Hematopoietic multipotent progenitor cell treated with erythropoietin and hydrocortisone succinate and interleukin-3 and kit ligand, for 8 days (in vitro differentiated cells): ENCODE measurements at regions not wholly inside any gene's neighbourhood (a gene's known extent, or its start where the extent isn't known, plus 50 kb on each side); places are given as distances from the start of the nearest gene placed in this dataset.
"Not testable (repeated sequence)": the region's sequence is repeated elsewhere in the genome, so short reads cannot be mapped to it uniquely, and the experiment has no call there.

ENCODE experiments used
- DNase-seq: peaks from one replicate; pipeline ENCODE4 v3.0.0-alpha.2; 2015

- no peak for DNase-seq
Measured at GRCh38 chr5:138702166-138703077, 50.8 kb upstream of the CTNNA1 start.

- no peak for DNase-seq
Measured at GRCh38 chr5:138701678-138702077, 51.5 kb upstream of the CTNNA1 start.

DNA sequence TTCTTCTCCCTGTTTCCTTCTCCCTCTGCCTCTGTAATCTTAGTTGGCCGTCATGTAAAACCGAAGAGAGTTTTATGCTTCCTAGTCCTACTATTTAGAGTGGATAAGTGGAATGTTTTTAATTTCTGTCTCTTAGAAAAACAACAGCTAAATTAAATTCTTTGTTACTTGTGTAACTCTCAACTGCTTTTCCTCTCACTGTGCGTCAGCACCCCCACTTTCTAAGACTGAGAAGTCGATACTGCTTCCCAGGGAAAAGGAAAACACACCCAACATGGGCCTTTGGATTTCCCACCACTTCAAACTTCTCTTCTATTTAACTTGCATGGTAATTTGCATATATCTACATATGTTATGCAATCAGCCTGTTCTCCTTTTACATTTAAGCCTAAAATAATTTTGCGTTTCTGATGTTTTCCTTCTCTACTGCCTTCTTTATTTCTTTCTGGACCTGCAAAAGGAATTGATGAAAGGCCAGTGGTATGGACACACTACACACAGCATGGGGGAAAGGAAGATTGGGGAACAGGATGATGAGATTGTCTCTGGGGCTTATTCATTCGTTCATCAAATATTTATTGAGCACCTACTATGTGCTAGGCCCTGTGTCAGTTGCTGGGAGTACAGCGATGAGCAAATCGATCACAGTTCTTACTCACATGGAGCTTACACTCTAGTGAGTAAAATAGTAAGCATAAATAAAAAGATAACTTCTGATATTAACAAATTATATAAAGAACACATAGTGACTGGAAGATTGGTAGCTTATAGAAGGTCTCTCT, 52.5 kb upstream of the CTNNA1 start:
- DNase-seq: no peak

DNA sequence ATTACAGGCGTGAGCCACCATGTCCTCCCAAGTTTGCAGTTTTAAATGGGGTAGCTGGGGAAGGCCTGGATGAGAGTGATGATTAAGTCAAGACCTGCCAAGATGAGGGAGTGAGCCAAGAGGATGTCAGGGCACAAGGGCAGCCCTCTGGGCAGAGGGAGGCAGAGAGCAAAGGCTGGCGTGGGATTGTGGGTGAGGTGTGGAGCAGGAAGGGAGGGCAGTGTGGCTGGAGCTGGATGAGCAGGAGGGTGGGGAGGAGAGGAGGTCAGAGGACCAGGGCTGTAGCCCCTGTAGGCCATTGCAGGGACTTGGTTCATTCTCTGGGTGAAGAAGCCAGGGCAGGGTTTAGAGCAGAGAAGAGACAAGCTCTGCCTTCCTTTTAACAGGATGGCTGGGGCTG, 53.7 kb upstream of the CTNNA1 start:
- no peak for DNase-seq

- DNase-seq: peak; percentile 71
Measured at GRCh38 chr5:138698713-138699112, 54.5 kb upstream of the CTNNA1 start.

DNA sequence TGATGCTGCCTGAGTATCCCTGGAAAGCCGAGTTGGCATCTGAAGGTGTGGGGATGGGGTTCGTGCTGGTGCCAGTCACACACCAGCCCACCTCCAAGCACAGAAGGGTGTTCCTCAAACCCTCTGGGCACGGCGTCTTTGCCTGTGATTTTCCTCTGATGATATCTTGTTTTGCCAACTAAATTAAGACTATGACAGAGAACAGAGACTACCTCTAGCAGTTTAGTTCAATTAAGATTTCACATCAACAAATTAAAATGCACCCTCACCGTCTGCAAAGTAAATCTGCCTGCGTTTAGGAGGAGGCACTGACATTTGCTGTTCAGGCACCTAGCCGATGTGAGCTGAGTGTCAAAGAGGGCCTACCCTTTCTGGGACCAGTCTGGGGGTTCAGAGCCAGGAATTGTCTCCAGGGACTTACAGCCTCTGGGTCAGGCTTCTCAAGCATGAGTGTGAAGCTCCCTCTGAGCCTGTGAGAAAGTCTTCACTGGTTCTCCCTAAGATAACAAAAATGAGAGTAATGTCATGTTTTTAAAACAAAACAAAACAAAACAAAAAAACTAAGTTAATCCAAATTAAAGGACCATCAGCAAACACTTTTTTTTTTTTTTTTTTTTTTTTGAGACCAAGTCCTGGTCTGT, 55.4 kb upstream of the CTNNA1 start:
- no peak for DNase-seq

DNA sequence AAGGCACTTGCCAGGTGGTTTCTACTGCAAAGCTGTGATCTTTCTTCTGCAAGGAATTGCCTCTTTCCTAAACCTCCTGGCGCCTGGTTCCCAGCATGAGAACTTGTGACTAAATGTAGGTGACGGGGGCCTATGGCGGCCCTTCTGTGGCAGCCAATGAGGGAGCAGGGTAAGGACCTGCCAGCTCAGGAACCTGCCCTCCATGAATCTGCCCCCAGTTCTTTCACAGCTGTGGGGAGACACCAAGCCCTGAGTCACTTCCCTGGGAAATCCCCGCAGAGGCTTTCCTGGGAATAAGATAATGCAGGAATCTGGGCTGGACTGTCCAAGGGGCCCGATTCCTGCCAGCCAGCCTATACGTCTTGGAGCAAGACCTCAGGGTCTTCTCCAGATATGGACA, 56.7 kb upstream of the CTNNA1 start:
- no peak for DNase-seq

GRCh38 chr5:138695781-138696180, 57.4 kb upstream of the CTNNA1 start:
- DNase-seq: no peak

GRCh38 chr5:138694146-138694545, 59.1 kb upstream of the CTNNA1 start:
- no peak for DNase-seq

DNA sequence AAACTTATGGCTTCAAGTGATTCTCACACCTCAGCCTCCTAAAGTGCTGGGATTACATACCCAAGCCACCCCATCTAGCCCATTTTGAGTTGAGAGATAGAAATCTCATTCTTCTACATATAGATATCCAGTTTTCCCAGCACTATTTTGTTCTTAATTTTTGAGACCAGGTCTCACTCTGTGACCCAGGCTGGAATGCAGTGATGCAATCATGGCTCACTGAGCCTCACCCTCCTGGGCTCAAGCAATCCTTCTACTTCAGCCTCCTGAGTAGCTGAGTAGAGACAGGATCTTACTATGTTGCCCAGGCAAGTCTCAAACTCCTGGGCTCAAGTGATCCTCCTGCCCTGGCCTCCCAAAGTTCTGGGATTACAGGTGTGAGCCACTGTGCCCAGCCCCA, 60.9 kb upstream of the CTNNA1 start:
- no peak for DNase-seq

DNA sequence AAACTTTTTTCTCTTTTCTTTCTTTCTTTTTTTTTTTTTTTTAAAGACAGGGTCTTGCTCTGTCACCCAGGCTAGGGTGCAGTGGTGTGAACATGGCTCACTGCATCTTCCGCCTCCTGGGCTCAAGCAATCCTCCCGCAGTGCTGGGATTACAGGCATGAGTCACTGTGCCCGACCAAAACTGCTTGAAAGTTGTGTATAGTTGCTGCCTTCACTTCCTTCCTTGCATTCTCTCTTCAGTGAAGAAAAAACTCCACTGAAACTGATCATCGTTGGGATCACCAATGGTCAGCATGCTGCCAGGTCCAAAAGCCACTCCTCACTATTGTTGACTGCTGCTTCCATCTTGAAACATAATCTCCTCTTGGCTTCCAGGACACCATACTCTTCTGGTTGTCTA, 66.6 kb upstream of the CTNNA1 start:
- no peak for DNase-seq

DNA sequence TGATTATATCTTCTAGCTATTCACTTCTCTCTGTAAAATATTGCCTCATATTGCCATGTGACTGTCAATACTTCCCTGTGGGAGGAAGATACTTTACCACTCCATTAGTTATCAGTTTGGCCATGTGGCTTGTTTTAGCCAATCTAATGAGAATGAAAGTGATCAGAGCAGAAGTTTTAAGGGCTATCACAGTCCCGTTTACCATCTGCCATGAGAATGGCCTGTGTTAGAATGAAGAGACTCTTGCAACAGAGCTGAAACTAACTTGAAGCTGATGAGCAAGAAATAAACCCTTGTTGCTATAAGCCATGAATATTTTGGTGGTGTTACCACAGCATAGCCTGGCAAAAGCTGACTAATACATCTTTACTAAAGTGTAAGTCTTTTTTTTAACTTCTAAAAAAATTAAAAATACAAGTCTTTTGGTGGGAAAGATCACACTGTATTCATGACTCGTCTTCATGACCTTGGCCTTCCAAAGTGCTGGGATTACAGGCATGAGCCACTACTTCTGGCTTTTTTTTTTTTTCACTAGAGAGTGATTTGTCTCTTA, 68.0 kb upstream of the CTNNA1 start:
- DNase-seq: peak; percentile 65

DNA sequence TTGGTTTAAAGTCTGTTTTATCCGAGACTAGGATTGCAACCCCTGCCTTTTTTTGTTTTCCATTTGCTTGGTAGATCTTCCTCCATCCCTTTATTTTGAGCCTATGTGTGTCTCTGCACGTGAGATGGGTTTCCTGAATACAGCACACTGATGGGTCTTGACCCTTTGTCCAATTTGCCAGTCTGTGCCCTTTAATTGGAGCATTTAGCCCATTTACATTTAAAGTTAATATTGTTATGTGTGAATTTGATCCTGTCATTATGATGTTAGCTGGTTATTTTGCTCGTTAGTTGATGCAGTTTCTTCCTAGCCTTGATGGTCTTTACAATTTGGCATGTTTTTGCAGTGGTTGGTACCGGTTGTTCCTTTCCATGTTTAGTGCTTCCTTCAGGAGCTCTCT, 70.8 kb upstream of the CTNNA1 start:
- not testable (repeated sequence) for DNase-seq

DNA sequence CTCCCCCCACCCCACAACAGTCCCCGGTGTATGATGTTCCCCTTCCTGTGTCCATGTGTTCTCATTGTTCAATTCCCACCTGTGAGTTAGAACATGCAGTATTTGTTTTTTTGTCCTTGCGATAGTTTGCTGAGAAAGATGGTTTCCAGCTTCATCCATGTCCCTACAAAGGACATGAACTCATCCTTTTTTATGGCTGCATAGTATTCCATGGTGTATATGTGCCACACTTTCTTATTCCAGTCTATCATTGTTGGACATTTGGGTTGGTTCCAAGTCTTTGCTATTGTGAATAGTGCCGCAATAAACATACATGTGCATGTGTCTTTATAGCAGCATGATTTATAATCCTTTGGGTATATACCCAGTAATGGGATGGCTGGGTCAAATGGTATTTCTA, 74.4 kb upstream of the CTNNA1 start:
- not testable (repeated sequence) for DNase-seq

GRCh38 chr5:138677782-138678181, 75.4 kb upstream of the CTNNA1 start:
- no peak for DNase-seq

DNA sequence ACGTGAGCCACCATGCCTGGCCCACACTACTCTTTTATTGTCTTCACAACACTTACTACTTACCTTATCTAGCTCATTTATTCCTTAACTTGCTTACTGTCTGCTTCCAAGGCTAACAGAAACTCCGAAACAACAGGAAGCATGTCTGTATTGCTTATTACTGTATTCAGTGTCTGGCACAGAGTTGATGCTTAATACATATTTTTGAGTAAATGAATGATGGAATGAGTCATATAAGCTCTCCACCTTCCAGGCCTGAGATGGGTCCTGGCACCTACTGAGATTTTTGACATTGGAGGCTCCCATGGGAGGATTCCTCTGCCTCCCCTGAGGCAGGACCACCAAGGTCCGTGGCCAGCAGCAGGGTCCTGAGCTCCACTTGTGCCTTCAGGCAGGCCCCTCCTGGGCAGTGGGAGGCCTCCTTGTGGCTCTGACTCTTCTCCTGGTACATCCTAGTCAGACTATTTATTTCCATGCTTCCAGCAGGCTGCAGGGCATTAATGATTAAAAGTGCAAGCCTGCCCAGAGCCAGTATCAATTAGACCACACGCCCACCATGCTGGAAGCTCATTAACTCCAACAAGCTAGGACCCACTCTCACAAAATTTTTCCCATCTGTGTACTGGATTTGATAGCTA, 76.5 kb upstream of the CTNNA1 start:
- DNase-seq: no peak

DNA sequence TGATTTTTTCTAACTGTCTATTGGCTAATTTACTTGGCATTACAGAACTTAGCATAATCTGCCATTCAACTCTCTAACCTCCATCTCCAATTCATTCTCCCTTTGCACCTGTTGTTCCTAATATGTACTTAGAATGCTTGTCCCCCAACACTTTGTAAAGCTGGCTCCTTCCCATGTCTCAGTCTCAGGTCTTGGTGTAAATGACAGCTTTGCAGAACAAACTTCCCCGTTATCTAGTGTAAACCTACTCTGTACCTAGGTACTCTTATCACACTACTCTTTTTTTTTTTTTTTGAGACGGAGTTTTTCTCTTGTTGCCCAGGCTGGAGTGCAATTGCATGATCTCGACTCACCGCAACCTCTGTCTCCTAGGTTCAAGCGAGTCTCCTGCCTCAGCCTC, 77.2 kb upstream of the CTNNA1 start:
- DNase-seq: no peak

- DNase-seq: peak; percentile 19
Measured at GRCh38 chr5:138668451-138669380, 84.5 kb upstream of the CTNNA1 start.

GRCh38 chr5:138667782-138668331, 85.4 kb upstream of the CTNNA1 start:
- not testable (repeated sequence) for DNase-seq

DNA sequence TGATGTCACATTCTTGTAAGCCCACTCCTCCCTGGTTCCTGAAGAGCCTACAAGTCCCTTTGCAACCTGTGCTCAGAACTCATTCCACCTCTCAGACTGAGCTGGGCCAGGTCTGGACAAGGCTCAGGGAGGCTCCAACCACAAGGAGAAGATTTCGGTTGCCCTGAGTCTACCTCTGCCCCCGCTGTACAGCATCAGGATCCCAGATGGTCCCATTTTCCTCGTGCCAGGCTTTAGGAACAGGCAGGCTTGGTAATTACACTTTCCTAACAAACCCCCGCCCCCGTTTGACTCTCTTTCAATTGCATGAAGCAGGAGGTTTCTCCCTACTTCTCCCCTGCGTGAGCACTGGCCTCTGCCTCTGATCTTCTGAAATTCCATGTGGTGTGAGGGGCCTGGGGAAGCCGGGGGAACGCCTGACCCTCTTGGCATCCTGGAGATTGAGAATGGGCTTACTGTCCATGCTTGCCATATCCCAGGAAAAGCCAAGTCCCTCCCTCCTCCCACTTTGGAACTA, 86.9 kb upstream of the CTNNA1 start:
- DNase-seq: no peak

DNA sequence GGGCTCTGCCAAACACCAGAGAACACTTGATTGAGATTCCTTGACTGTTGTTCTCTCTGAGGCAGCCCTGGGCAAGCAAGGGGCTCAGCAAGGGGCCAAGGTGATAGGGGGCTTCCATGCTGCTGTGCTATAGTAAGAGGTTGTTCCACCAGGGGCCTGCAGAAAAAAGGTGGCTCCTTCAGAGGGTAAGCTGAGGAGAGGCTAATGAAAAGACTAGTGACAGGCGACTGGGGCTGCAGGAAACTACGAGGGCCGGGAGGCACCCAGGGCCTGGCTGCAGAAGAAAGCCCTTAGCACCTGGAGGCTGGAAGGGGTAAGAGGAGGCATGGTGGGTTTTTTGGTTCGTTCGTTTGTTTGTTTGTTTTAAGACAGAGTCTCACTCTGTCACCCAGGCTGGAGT, 88.0 kb upstream of the CTNNA1 start:
- DNase-seq: no peak
